ENCODE measurements at regions not wholly inside any gene's neighbourhood (a gene's known extent, or its start where the extent isn't known, plus 50 kb on each side); places are given as distances from the start of the nearest gene placed in this dataset.

DNA sequence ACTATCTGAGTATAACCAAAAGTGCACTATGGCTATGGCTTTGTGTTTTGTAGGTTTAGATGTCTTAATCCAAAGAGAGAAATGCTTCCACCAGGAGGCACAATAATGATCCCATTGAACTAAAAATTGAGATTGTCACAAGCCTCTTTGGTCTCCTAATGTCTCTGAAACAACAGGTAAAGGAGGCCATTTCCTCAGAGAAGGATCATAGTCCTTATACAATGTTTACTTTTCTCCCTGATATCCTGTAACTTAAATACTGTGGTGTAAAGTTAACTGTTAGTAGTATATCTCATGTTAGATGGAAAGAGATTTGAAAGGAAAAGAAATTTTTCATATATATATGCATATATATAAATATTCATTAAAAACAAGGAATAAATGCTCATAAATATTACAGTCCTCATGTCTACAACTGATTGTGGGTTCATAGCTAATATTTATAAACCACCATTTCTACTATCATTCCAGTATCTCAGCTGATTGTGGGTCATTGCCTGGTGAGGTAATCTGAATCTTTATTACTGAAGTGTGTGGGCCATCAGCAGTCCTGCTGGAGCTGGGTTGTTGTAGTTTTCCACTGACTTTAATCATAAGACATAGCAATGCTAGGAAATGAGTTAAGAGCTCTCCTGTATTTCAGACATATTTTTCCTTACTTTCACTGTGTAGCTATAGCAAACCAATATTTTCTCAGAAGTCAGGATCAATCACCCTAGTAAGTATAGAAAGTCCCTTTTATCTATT lies 1230.4 kb downstream of the PCDH18 start:
- no peak for TF ChIP-seq EZH2 (IDR thresholded peaks at IDR 0.05; ENCODE audit: low read length, missing control alignments)
- TF ChIP-seq, protein P1, sequence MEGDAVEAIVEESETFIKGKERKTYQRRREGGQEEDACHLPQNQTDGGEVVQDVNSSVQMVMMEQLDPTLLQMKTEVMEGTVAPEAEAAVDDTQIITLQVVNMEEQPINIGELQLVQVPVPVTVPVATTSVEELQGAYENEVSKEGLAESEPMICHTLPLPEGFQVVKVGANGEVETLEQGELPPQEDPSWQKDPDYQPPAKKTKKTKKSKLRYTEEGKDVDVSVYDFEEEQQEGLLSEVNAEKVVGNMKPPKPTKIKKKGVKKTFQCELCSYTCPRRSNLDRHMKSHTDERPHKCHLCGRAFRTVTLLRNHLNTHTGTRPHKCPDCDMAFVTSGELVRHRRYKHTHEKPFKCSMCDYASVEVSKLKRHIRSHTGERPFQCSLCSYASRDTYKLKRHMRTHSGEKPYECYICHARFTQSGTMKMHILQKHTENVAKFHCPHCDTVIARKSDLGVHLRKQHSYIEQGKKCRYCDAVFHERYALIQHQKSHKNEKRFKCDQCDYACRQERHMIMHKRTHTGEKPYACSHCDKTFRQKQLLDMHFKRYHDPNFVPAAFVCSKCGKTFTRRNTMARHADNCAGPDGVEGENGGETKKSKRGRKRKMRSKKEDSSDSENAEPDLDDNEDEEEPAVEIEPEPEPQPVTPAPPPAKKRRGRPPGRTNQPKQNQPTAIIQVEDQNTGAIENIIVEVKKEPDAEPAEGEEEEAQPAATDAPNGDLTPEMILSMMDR (conservative IDR thresholded peaks at IDR 0.05 in 1 of 2, IDR thresholded peaks at IDR 0.05 in 1 of 2; ENCODE audit: low read depth in 1 of 2, low read length in 2 of 2): no peak

All from fibroblast of lung (primary cell).